GM20000 (cell line): ENCODE measurements at regions not wholly inside any gene's neighbourhood (a gene's known extent, or its start where the extent isn't known, plus 50 kb on each side); places are given as distances from the start of the nearest gene placed in this dataset.

Source experiments
- DNase-seq: peaks from one replicate; pipeline ENCODE4 v3.0.0; 2012; ENCODE audit warnings: low spot score
- CTCF ChIP-seq: IDR thresholded peaks from 2 replicates; pipeline ENCODE4 v1.5.1; 2012; ENCODE audit warnings: mild to moderate bottlenecking, control low read depth; ENCODE audit errors: extremely low read depth, missing control alignments

GRCh38 chr6:117117652-117118051 lies 147.7 kb upstream of the VGLL2 start:
- no peak for TF ChIP-seq CTCF
- no peak for DNase-seq

GRCh38 chr6:117118490-117118889 lies 146.9 kb upstream of the VGLL2 start:
- no peak for DNase-seq
- no peak for TF ChIP-seq CTCF

GRCh38 chr6:117126213-117126612 lies 139.1 kb upstream of the VGLL2 start:
- no peak for TF ChIP-seq CTCF
- no peak for DNase-seq

- no peak for TF ChIP-seq CTCF
- DNase-seq: no peak
These were observed 137.3 kb upstream of the VGLL2 start for GRCh38 chr6:117128052-117128451.

GRCh38 chr6:117130125-117130524 lies 135.2 kb upstream of the VGLL2 start:
- DNase-seq: no peak
- TF ChIP-seq CTCF: no peak

- TF ChIP-seq CTCF: no peak
- DNase-seq: no peak
These were observed 128.7 kb upstream of the VGLL2 start for GRCh38 chr6:117136702-117137101.

GRCh38 chr6:117137711-117138110 lies 127.6 kb upstream of the VGLL2 start:
- DNase-seq: no peak
- TF ChIP-seq CTCF: no peak
